Middle frontal gyrus (tissue), 1 donor: ENCODE measurements at regions not wholly inside any gene's neighbourhood (a gene's known extent, or its start where the extent isn't known, plus 50 kb on each side); places are given as distances from the start of the nearest gene placed in this dataset.

Source experiments
- DNase-seq: peaks from one replicate; pipeline ENCODE4 v3.0.0-alpha.2; 2015; ENCODE audit warnings: low spot score; ENCODE audit errors: extremely low spot score

- no peak for DNase-seq
Measured at GRCh38 chr4:38590046-38590445, 74.0 kb upstream of the KLF3 start.

- DNase-seq, result no peak
Measured at GRCh38 chr4:38591617-38592337, 72.2 kb upstream of the KLF3 start.

- DNase-seq, result no peak
Measured at GRCh38 chr4:38598489-38598888, 65.5 kb upstream of the KLF3 start.

- no peak for DNase-seq
Measured at GRCh38 chr4:38600575-38600974, 63.4 kb upstream of the KLF3 start.

- no peak for DNase-seq
Measured at GRCh38 chr4:38601244-38601915, 62.6 kb upstream of the KLF3 start.

- DNase-seq, result no peak
Measured at GRCh38 chr4:38601916-38602291, 62.1 kb upstream of the KLF3 start.

- DNase-seq, result no peak
Measured at GRCh38 chr4:38603652-38604051, 60.3 kb upstream of the KLF3 start.

GRCh38 chr4:38605181-38605752 lies 58.7 kb upstream of the KLF3 start:
- no peak for DNase-seq

GRCh38 chr4:38605753-38606586 lies 58.0 kb upstream of the KLF3 start:
- DNase-seq, result no peak

GRCh38 chr4:38606587-38606905 lies 57.5 kb upstream of the KLF3 start:
- DNase-seq, result no peak

- DNase-seq, result no peak
Measured at GRCh38 chr4:38609614-38610013, 54.4 kb upstream of the KLF3 start.

- no peak for DNase-seq
Measured at GRCh38 chr4:38610521-38610920, 53.5 kb upstream of the KLF3 start.

- DNase-seq, result no peak
Measured at GRCh38 chr4:38610966-38611431, 53.0 kb upstream of the KLF3 start.

GRCh38 chr4:38611676-38612075 lies 52.3 kb upstream of the KLF3 start:
- no peak for DNase-seq

- DNase-seq, result no peak
Measured at GRCh38 chr4:38612646-38613414, 51.2 kb upstream of the KLF3 start.
